GM23338 (cell line): ENCODE measurements at regions not wholly inside any gene's neighbourhood (a gene's known extent, or its start where the extent isn't known, plus 50 kb on each side); places are given as distances from the start of the nearest gene placed in this dataset.

Experiments used
- ATAC-seq: fragments of 200-7000 bp; cut with Tn5 transposase; 3 replicates; pipeline ENCODE4 v1.9.1; 2020
- DNase-seq: peaks from one replicate; pipeline ENCODE4 v3.0.0-alpha.2; 2015; ENCODE audit warnings: low spot score
- H2AFZ ChIP-seq: fragments of 200-600 bp; sonication (generic); 2 replicates; pipeline ENCODE4 v1.8.0; 2016; ENCODE audit warnings: antibody characterized with exemption, mild to moderate bottlenecking, moderate library complexity
- H3F3A ChIP-seq: fragments of 200-600 bp; sonication (generic); replicated peaks from 2 replicates; pipeline ENCODE4 v1.8.0; 2017; ENCODE audit warnings: antibody characterized with exemption, mixed run types, low read depth
- H3K27ac ChIP-seq: fragments of 200-600 bp; sonication (generic); 2 replicates; pipeline ENCODE4 v1.6.1; 2016; ENCODE audit warnings: low read depth
- H3K27me3 ChIP-seq: fragments of 200-600 bp; sonication (generic); 2 replicates; pipeline ENCODE4 v1.8.0; 2016; ENCODE audit warnings: mild to moderate bottlenecking, mixed run types, moderate library complexity; ENCODE audit not compliant: insufficient read depth
- H3K36me3 ChIP-seq: fragments of 200-600 bp; sonication (generic); 2 replicates; pipeline ENCODE4 v1.8.0; 2016; ENCODE audit warnings: mild to moderate bottlenecking; ENCODE audit not compliant: insufficient read depth
- H3K4me1 ChIP-seq: fragments of 200-600 bp; sonication (generic); 2 replicates; pipeline ENCODE4 v1.8.0; 2016; ENCODE audit warnings: mild to moderate bottlenecking, moderate library complexity; ENCODE audit not compliant: insufficient read depth
- H3K4me2 ChIP-seq: fragments of 200-600 bp; sonication (generic); 2 replicates; pipeline ENCODE4 v1.7.1; 2017; ENCODE audit warnings: mixed run types
- H3K4me3 ChIP-seq: fragments of 200-600 bp; sonication (generic); 2 replicates; pipeline ENCODE4 v1.6.1; 2016; ENCODE audit warnings: mixed run types
- H3K79me2 ChIP-seq: fragments of 200-600 bp; sonication (generic); replicated peaks from 2 replicates; pipeline ENCODE4 v1.8.0; 2017; ENCODE audit warnings: mild to moderate bottlenecking; ENCODE audit not compliant: insufficient read depth
- H3K9me2 ChIP-seq: fragments of 200-600 bp; sonication (generic); 2 replicates; pipeline ENCODE4 v1.8.0; 2017; ENCODE audit not compliant: insufficient read depth
- H4K20me1 ChIP-seq: fragments of 200-600 bp; sonication (generic); replicated peaks from 2 replicates; pipeline ENCODE4 v1.8.0; 2017; ENCODE audit warnings: mild to moderate bottlenecking; ENCODE audit not compliant: insufficient read depth
- H3K27ac Mint-ChIP-seq: 2 replicates; pipeline ENCODE4 v1.8.0; 2020; ENCODE audit warnings: inconsistent platforms, mild to moderate bottlenecking, moderate library complexity, mixed read lengths
- H3K27me3 Mint-ChIP-seq: 3 replicates; pipeline ENCODE4 v1.8.0; 2022; ENCODE audit warnings: low read depth, mild to moderate bottlenecking, moderate library complexity, mixed read lengths, inconsistent platforms; ENCODE audit not compliant: insufficient read depth, poor library complexity
- H3K36me3 Mint-ChIP-seq: 3 replicates; pipeline ENCODE4 v1.8.0; 2021; ENCODE audit warnings: low read depth, mild to moderate bottlenecking, inconsistent platforms, moderate library complexity, mixed read lengths
- H3K4me1 Mint-ChIP-seq: 3 replicates; pipeline ENCODE4 v1.8.0; 2020; ENCODE audit warnings: mild to moderate bottlenecking, inconsistent platforms, mixed read lengths
- H3K4me3 Mint-ChIP-seq: 3 replicates; pipeline ENCODE4 v1.8.0; 2021; ENCODE audit warnings: moderate library complexity, mild to moderate bottlenecking, inconsistent platforms, mixed read lengths
- H3K9me3 Mint-ChIP-seq: 3 replicates; pipeline ENCODE4 v1.8.0; 2020; ENCODE audit warnings: moderate library complexity, mild to moderate bottlenecking, inconsistent platforms, mixed read lengths
- CREB1 ChIP-seq: fragments of 250-450 bp; sonication (Bioruptor Pico); IDR thresholded peaks from 2 replicates; pipeline ENCODE4 v1.5.0; 2020; ENCODE audit warnings: low read depth, mild to moderate bottlenecking, moderate library complexity
- CTCF ChIP-seq, 2 experiments: fragments of 200-600 bp in 1 of 2; sonication (generic) in 1 of 2; conservative IDR thresholded peaks; 2 replicates each; pipeline versions ENCODE4 v1.5.1 to v1.6.1; 2016 to 2017; ENCODE audit warnings: antibody characterized with exemption in 2 of 2, low read depth in 2 of 2, mild to moderate bottlenecking in 2 of 2, moderate library complexity in 1 of 2
- EZH2 ChIP-seq: fragments of 200-600 bp; sonication (generic); IDR thresholded peaks from one replicate; pipeline ENCODE4 v1.8.0; 2017; ENCODE audit warnings: antibody characterized with exemption, mild to moderate bottlenecking, low read depth; ENCODE audit not compliant: unreplicated experiment
- EZH2phosphoT487 ChIP-seq: fragments of 200-600 bp; sonication (generic); IDR thresholded peaks from one replicate; pipeline ENCODE4 v1.8.1; 2018; ENCODE audit warnings: antibody characterized with exemption; ENCODE audit not compliant: unreplicated experiment
- JUNB ChIP-seq: IDR thresholded peaks from one replicate; pipeline ENCODE4 v1.6.1; 2016; ENCODE audit warnings: antibody characterized with exemption; ENCODE audit not compliant: unreplicated experiment
- NANOG ChIP-seq: IDR thresholded peaks from 2 replicates; pipeline ENCODE4 v1.6.1; 2016; ENCODE audit warnings: antibody characterized with exemption, borderline replicate concordance
- POLR2AphosphoS5 ChIP-seq: IDR thresholded peaks from 2 replicates; pipeline ENCODE4 v1.6.1; 2016; ENCODE audit warnings: antibody characterized with exemption, low read depth
- REST ChIP-seq: IDR thresholded peaks from one replicate; pipeline ENCODE4 v1.6.1; 2018; ENCODE audit warnings: antibody characterized with exemption; ENCODE audit not compliant: unreplicated experiment
- STAT1 ChIP-seq: IDR thresholded peaks from one replicate; pipeline ENCODE4 v1.6.1; 2016; ENCODE audit warnings: antibody characterized with exemption; ENCODE audit not compliant: unreplicated experiment
- ZNF114 ChIP-seq: fragments of 250-450 bp; sonication (Bioruptor Pico); IDR thresholded peaks from 2 replicates; pipeline ENCODE4 v1.5.0; 2020; ENCODE audit warnings: mild to moderate bottlenecking, moderate library complexity
- ZNF462 ChIP-seq: fragments of 250-450 bp; sonication (Bioruptor Pico); IDR thresholded peaks from 2 replicates; pipeline ENCODE4 v1.5.0; 2020; ENCODE audit warnings: mild to moderate bottlenecking, moderate library complexity

GRCh38 chr3:22170370-22170769 lies 419.4 kb upstream of the ZNF385D start:
- Histone ChIP-seq H2AFZ (no peak overlapping the region), H3F3A (no peaks in the 10 kb centered on the region), H3K9me2 (no peaks in the 10 kb centered on the region), H3K27ac (no peak overlapping the region), H3K79me2 (no peaks in the 10 kb centered on the region), H3K4me1 (no peaks in the 10 kb centered on the region), H3K27me3 (no peaks in the 10 kb centered on the region), H3K4me3 (no peak overlapping the region), H3K36me3 (no peaks in the 10 kb centered on the region), H4K20me1 (no peaks in the 10 kb centered on the region), H3K4me2 (no peak overlapping the region)
- Mint-ChIP-seq H3K9me3 (no peaks in the 10 kb centered on the region; the same call in none of the 3 replicates), H3K27me3 (no peaks in the 10 kb centered on the region), H3K27ac (no peak overlapping the region), H3K36me3 (no peaks in the 10 kb centered on the region), H3K4me1 (no peaks in the 10 kb centered on the region), H3K4me3 (no peak overlapping the region)
- TF ChIP-seq CTCF (conservative IDR thresholded peaks at IDR 0.05; ENCODE audit: low read depth in 2 of 2), result no peak
- TF ChIP-seq STAT1, result no peak
- TF ChIP-seq CREB1, result no peak
- TF ChIP-seq ZNF114, result no peak
- no peak for TF ChIP-seq EZH2phosphoT487
- no peak for TF ChIP-seq EZH2
- no peak for TF ChIP-seq REST
- TF ChIP-seq JUNB, result no peak
- no peak for TF ChIP-seq POLR2AphosphoS5
- no peak for TF ChIP-seq ZNF462 (CRISPR knock-in tag)
- no peak for TF ChIP-seq NANOG
- DNase-seq (no peak), ATAC-seq (no peak)
